ENCODE measurements at regions not wholly inside any gene's neighbourhood (a gene's known extent, or its start where the extent isn't known, plus 50 kb on each side); places are given as distances from the start of the nearest gene placed in this dataset.

- TF ChIP-seq POLR2A (IDR thresholded peaks at IDR 0.05) (no peak), CTCF (IDR thresholded peaks at IDR 0.05) (no peak)
Observed at GRCh38 chr3:168648321-168648720, 552.6 kb upstream of the GOLIM4 start.

Data from ovary (tissue), 3 donors.